Neural cell (in vitro differentiated cells): ENCODE measurements at regions not wholly inside any gene's neighbourhood (a gene's known extent, or its start where the extent isn't known, plus 50 kb on each side); places are given as distances from the start of the nearest gene placed in this dataset.

Source experiments
- H2AFZ ChIP-seq: fragments of 200-600, 300-800 bp; sonication (generic), shearing (Covaris generic); 2 replicates; pipeline ENCODE4 v1.6.0; 2014; ENCODE audit warnings: low read depth, mild to moderate bottlenecking, antibody characterized with exemption, low read length, moderate library complexity
- H3F3A ChIP-seq: fragments of 200-600 bp; shearing (Covaris generic); 2 replicates; pipeline ENCODE4 v1.6.1; 2016; ENCODE audit warnings: mild to moderate bottlenecking, moderate library complexity, mixed read lengths, antibody characterized with exemption, low read length; ENCODE audit not compliant: insufficient read depth, poor library complexity, severe bottlenecking
- H3K27ac ChIP-seq: fragments of 200-600, 300-800 bp; sonication (generic), shearing (Covaris generic); 2 replicates; pipeline ENCODE4 v1.5.1; 2014; ENCODE audit warnings: mild to moderate bottlenecking, low read length, moderate library complexity
- H3K27me3 ChIP-seq: fragments of 300-800, 200-600 bp; sonication (generic), shearing (Covaris generic); 2 replicates; pipeline ENCODE4 v1.6.0; 2014; ENCODE audit warnings: mild to moderate bottlenecking, low read depth, low read length, moderate library complexity; ENCODE audit not compliant: insufficient read depth
- H3K36me3 ChIP-seq: fragments of 300-800, 200-600 bp; sonication (generic), shearing (Covaris generic); 2 replicates; pipeline ENCODE4 v1.5.1; 2014; ENCODE audit warnings: mild to moderate bottlenecking, antibody characterized with exemption, low read length, moderate library complexity; ENCODE audit not compliant: insufficient read depth
- H3K4me2 ChIP-seq: fragments of 300-800, 200-600 bp; sonication (generic), shearing (Covaris generic); 2 replicates; pipeline ENCODE4 v1.6.0; 2014; ENCODE audit warnings: mild to moderate bottlenecking, low read length
- H3K4me3 ChIP-seq: fragments of 300-800, 200-600 bp; sonication (generic), shearing (Covaris generic); 2 replicates; pipeline ENCODE4 v1.5.1; 2014; ENCODE audit warnings: mild to moderate bottlenecking, low read length, moderate library complexity
- H3K79me2 ChIP-seq: fragments of 200-600 bp; shearing (Covaris generic); replicated peaks from 2 replicates; pipeline ENCODE4 v1.6.0; 2014; ENCODE audit warnings: mild to moderate bottlenecking, low read length, moderate library complexity; ENCODE audit not compliant: insufficient read depth
- H3K9ac ChIP-seq: fragments of 300-800, 200-600 bp; sonication (generic), shearing (Covaris generic); 2 replicates; pipeline ENCODE4 v1.6.1; 2016; ENCODE audit warnings: mild to moderate bottlenecking, low read length, mixed read lengths
- H3K9me2 ChIP-seq: fragments of 200-600 bp; shearing (Covaris generic); 2 replicates; pipeline ENCODE4 v1.6.1; 2016; ENCODE audit warnings: mild to moderate bottlenecking, low read length, mixed read lengths; ENCODE audit not compliant: insufficient read depth
- H3K9me3 ChIP-seq: fragments of 200-600, 300-800 bp; sonication (generic), shearing (Covaris generic); 2 replicates; pipeline ENCODE4 v1.6.1; 2016; ENCODE audit warnings: mild to moderate bottlenecking, mixed run types, low read length, moderate library complexity, mixed read lengths
- H4K20me1 ChIP-seq: fragments of 200-600 bp; shearing (Covaris generic); 2 replicates; pipeline ENCODE4 v1.6.1; 2016; ENCODE audit warnings: mild to moderate bottlenecking, mixed run types; ENCODE audit not compliant: insufficient read depth
- EP300 ChIP-seq: fragments of 450-650 bp; conservative IDR thresholded peaks from 2 replicates; pipeline ENCODE4 v1.6.1; 2014; ENCODE audit warnings: antibody characterized with exemption, mild to moderate bottlenecking, moderate library complexity; ENCODE audit not compliant: poor library complexity, severe bottlenecking
- EZH2 ChIP-seq: fragments of 200-600, 300-800 bp; shearing (Covaris generic), sonication (generic); IDR thresholded peaks from 2 replicates; pipeline ENCODE4 v1.6.1; 2014; ENCODE audit warnings: antibody characterized with exemption, low read length, borderline replicate concordance, mild to moderate bottlenecking; ENCODE audit not compliant: insufficient read depth, poor library complexity, severe bottlenecking
- MXI1 ChIP-seq: fragments of 450-650 bp; conservative IDR thresholded peaks from 2 replicates; pipeline ENCODE4 v1.6.1; 2014; ENCODE audit warnings: antibody characterized with exemption, mild to moderate bottlenecking; ENCODE audit not compliant: poor library complexity, severe bottlenecking
- POLR2AphosphoS5 ChIP-seq: IDR thresholded peaks from 2 replicates; pipeline ENCODE4 v1.6.1; 2012
- RAD21 ChIP-seq: fragments of 450-650 bp; conservative IDR thresholded peaks from 2 replicates; pipeline ENCODE4 v1.6.1; 2014; ENCODE audit warnings: antibody characterized with exemption, mild to moderate bottlenecking, moderate library complexity
- REST ChIP-seq: IDR thresholded peaks from 2 replicates; pipeline ENCODE4 v1.6.1; 2012; ENCODE audit warnings: borderline replicate concordance
- SMC3 ChIP-seq: fragments of 450-650 bp; conservative IDR thresholded peaks from 2 replicates; pipeline ENCODE4 v1.6.1; 2014; ENCODE audit warnings: antibody characterized with exemption, mild to moderate bottlenecking, moderate library complexity; ENCODE audit not compliant: poor library complexity
- TAF1 ChIP-seq: IDR thresholded peaks from 2 replicates; pipeline ENCODE4 v1.6.1; 2012; ENCODE audit warnings: low read depth
- TF ChIP-seq, protein P1 (sequence below): fragments of 450-650 bp; IDR thresholded peaks from 2 replicates; pipeline ENCODE4 v1.5.1; 2014; ENCODE audit warnings: antibody characterized with exemption, mild to moderate bottlenecking, moderate library complexity; ENCODE audit not compliant: poor library complexity, severe bottlenecking

- Histone ChIP-seq H3K9me3 (peaks cover 4% of the 10 kb centered on the region), H3K4me2 (no peak overlapping the region), H3K4me3 (no peak overlapping the region), H3K27ac (no peak overlapping the region), H4K20me1 (no peaks in the 10 kb centered on the region), H3K9ac (no peak overlapping the region), H3K27me3 (no peaks in the 10 kb centered on the region), H3K36me3 (no peaks in the 10 kb centered on the region), H3K79me2 (no peaks in the 10 kb centered on the region), H2AFZ (no peak overlapping the region), H3F3A (no peaks in the 10 kb centered on the region), H3K9me2 (no peaks in the 10 kb centered on the region)
- TF ChIP-seq TAF1 (no peak), SMC3 (no peak), EP300 (no peak), MXI1 (no peak), EZH2 (no peak), POLR2AphosphoS5 (no peak), RAD21 (no peak), REST (no peak)
- TF ChIP-seq, protein P1, sequence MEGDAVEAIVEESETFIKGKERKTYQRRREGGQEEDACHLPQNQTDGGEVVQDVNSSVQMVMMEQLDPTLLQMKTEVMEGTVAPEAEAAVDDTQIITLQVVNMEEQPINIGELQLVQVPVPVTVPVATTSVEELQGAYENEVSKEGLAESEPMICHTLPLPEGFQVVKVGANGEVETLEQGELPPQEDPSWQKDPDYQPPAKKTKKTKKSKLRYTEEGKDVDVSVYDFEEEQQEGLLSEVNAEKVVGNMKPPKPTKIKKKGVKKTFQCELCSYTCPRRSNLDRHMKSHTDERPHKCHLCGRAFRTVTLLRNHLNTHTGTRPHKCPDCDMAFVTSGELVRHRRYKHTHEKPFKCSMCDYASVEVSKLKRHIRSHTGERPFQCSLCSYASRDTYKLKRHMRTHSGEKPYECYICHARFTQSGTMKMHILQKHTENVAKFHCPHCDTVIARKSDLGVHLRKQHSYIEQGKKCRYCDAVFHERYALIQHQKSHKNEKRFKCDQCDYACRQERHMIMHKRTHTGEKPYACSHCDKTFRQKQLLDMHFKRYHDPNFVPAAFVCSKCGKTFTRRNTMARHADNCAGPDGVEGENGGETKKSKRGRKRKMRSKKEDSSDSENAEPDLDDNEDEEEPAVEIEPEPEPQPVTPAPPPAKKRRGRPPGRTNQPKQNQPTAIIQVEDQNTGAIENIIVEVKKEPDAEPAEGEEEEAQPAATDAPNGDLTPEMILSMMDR, result no peak
Observed at GRCh38 chr5:50947906-50948683, 281.7 kb downstream of the PARP8 start.

- Histone ChIP-seq H3K79me2 (no peaks in the 10 kb centered on the region), H3K4me3 (no peak overlapping the region), H3K36me3 (no peaks in the 10 kb centered on the region), H3K9ac (no peak overlapping the region), H2AFZ (no peak overlapping the region), H3K9me2 (no peaks in the 10 kb centered on the region), H3K27me3 (no peaks in the 10 kb centered on the region), H3K4me2 (no peak overlapping the region), H3K9me3 (no peaks in the 10 kb centered on the region), H3F3A (no peaks in the 10 kb centered on the region), H3K27ac (no peak overlapping the region), H4K20me1 (no peaks in the 10 kb centered on the region)
- TF ChIP-seq MXI1 (no peak), SMC3 (no peak), RAD21 (no peak), EZH2 (no peak), REST (no peak), TAF1 (no peak), POLR2AphosphoS5 (no peak), EP300 (no peak)
- TF ChIP-seq, protein P1, result no peak
Observed at GRCh38 chr5:50953290-50953689, 286.9 kb downstream of the PARP8 start.
